HPDE6-E6E7 (cell line): ENCODE measurements at regions not wholly inside any gene's neighbourhood (a gene's known extent, or its start where the extent isn't known, plus 50 kb on each side); places are given as distances from the start of the nearest gene placed in this dataset.

ENCODE experiments used
- DNase-seq: peaks from one replicate; pipeline ENCODE4 v3.0.0; 2011; ENCODE audit warnings: missing footprints; ENCODE audit errors: extremely low spot score

GRCh38 chr5:2131826-2132496 is 249.2 kb upstream of the IRX4 start:
- no peak for DNase-seq

- DNase-seq, result no peak
These were observed 248.5 kb upstream of the IRX4 start for GRCh38 chr5:2131196-2131595.

GRCh38 chr5:2130361-2130760 is 247.6 kb upstream of the IRX4 start:
- no peak for DNase-seq

- no peak for DNase-seq
These were observed 247.0 kb upstream of the IRX4 start for GRCh38 chr5:2129568-2130272.

GRCh38 chr5:2128686-2129355 is 246.1 kb upstream of the IRX4 start:
- no peak for DNase-seq

GRCh38 chr5:2126512-2126911 is 243.8 kb upstream of the IRX4 start:
- no peak for DNase-seq

GRCh38 chr5:2125901-2126265 is 243.2 kb upstream of the IRX4 start:
- no peak for DNase-seq

- no peak for DNase-seq
These were observed 242.6 kb upstream of the IRX4 start for GRCh38 chr5:2125171-2125900.

GRCh38 chr5:2124434-2125170 is 241.9 kb upstream of the IRX4 start:
- DNase-seq, result no peak

- DNase-seq, result no peak
These were observed 241.1 kb upstream of the IRX4 start for GRCh38 chr5:2123874-2124273.

- DNase-seq, result no peak
These were observed 237.6 kb upstream of the IRX4 start for GRCh38 chr5:2120361-2120760.

GRCh38 chr5:2119573-2119972 is 236.8 kb upstream of the IRX4 start:
- DNase-seq, result no peak

- no peak for DNase-seq
These were observed 230.8 kb upstream of the IRX4 start for GRCh38 chr5:2113348-2114131.

GRCh38 chr5:2112173-2113025 is 229.7 kb upstream of the IRX4 start:
- no peak for DNase-seq

GRCh38 chr5:2111569-2112105 is 228.9 kb upstream of the IRX4 start:
- no peak for DNase-seq

GRCh38 chr5:2110934-2111462 is 228.3 kb upstream of the IRX4 start:
- DNase-seq, result no peak

- DNase-seq, result no peak
These were observed 227.6 kb upstream of the IRX4 start for GRCh38 chr5:2110137-2110933.

- no peak for DNase-seq
These were observed 226.8 kb upstream of the IRX4 start for GRCh38 chr5:2109566-2109965.

- DNase-seq, result no peak
These were observed 224.0 kb upstream of the IRX4 start for GRCh38 chr5:2106721-2107120.
